Adrenal gland (tissue), 9 donors: ENCODE measurements at regions not wholly inside any gene's neighbourhood (a gene's known extent, or its start where the extent isn't known, plus 50 kb on each side); places are given as distances from the start of the nearest gene placed in this dataset.
"Not testable (repeated sequence)": the region's sequence is repeated elsewhere in the genome, so short reads cannot be mapped to it uniquely, and the experiment has no call there.

ENCODE experiments used
- DNase-seq, 7 donors: peaks; one replicate each; pipeline ENCODE4 v3.0.0-alpha.2; 2019 to 2020
- H3K27ac ChIP-seq, 5 donors: fragments of 200-600 bp; sonication (generic) in 4 of 5; 1 replicate in 3 of 5; 2 replicates in 2 of 5; pipeline versions ENCODE4 v1.5.1 to v1.8.0; 2016 to 2020; ENCODE audit warnings: mild to moderate bottlenecking in 1 of 5
- H3K27me3 ChIP-seq: fragments of 200-600 bp; 2 replicates; pipeline ENCODE4 v1.8.0; 2021
- H3K36me3 ChIP-seq, 2 donors: fragments of 200-600 bp; replicated peaks in 1 of 2; 1 replicate in 1 of 2; 2 replicates in 1 of 2; pipeline versions ENCODE4 v1.5.1 to v1.8.0; 2018 to 2022
- H3K4me1 ChIP-seq, 2 donors: fragments of 200-600 bp; replicated peaks in 1 of 2; 1 replicate in 1 of 2; 2 replicates in 1 of 2; pipeline versions ENCODE4 v1.5.1 to v1.8.0; 2018 to 2021
- H3K4me3 ChIP-seq, 4 donors: fragments of 200-600 bp; sonication (generic) in 3 of 4; one replicate each; pipeline ENCODE4 v1.5.1; 2016 to 2018
- H3K9me3 ChIP-seq, 3 donors: fragments of 200-600 bp; sonication (generic) in 1 of 3; replicated peaks in 1 of 3; 1 replicate in 2 of 3; 2 replicates in 1 of 3; pipeline versions ENCODE4 v1.5.1 to v1.8.0; 2016 to 2021
- POLR2A ChIP-seq, 2 donors: fragments of 450-650 bp; IDR thresholded peaks; one replicate each; pipeline ENCODE4 v1.6.1; 2017; ENCODE audit warnings: antibody characterized with exemption in 2 of 2, mild to moderate bottlenecking in 2 of 2, moderate library complexity in 1 of 2
- WGBS, 4 donors: extraction: QIAGEN DNeasy Blood & Tissue Kit in 2 of 4; methylation state at CpG; one replicate each; pipeline versions ENCODE4 v1.1.5 to v1.1.7; 2013 to 2017; 5-methylcytosine and 5-hydroxymethylcytosine counted together
- intact Hi-C, 2 donors: fragments of 100-400 bp; cut with DNase I; formaldehyde crosslinking; loops; one replicate each; pipeline versions ENCODE4 v1.14.1 to v1.15.0; 2022 to 2023
- TF ChIP-seq, protein P1 (sequence below), 6 experiments: fragments of 450-650 bp in 4 of 6; fragments of 200-600 bp in 2 of 6; sonication (generic) in 1 of 6; IDR thresholded peaks; 1 replicate in 5 of 6; 2 replicates in 1 of 6; pipeline versions ENCODE4 v1.5.1 to v1.8.0; 2016 to 2021; ENCODE audit warnings: antibody characterized with exemption in 6 of 6, mild to moderate bottlenecking in 2 of 6, moderate library complexity in 1 of 6
- donor health status: healthy with polysubstance abuse.
- donor health status: Bipolar disorder and iron deficiency.
- donor health status: DM: yes; HTN: yes; CAD: no.
- donor health status: DM: no; HTN: no; CAD: no.
- donor health status: DM: no; HTN: no; CAD: no.

GRCh38 chr9:61666310-61666709, 476.5 kb downstream of the SPATA31A7 start:
- peak in 2 of 7 donors; percentile 11 to 30 for DNase-seq
- TF ChIP-seq POLR2A (IDR thresholded peaks at IDR 0.05) = no peak
- TF ChIP-seq, protein P1, sequence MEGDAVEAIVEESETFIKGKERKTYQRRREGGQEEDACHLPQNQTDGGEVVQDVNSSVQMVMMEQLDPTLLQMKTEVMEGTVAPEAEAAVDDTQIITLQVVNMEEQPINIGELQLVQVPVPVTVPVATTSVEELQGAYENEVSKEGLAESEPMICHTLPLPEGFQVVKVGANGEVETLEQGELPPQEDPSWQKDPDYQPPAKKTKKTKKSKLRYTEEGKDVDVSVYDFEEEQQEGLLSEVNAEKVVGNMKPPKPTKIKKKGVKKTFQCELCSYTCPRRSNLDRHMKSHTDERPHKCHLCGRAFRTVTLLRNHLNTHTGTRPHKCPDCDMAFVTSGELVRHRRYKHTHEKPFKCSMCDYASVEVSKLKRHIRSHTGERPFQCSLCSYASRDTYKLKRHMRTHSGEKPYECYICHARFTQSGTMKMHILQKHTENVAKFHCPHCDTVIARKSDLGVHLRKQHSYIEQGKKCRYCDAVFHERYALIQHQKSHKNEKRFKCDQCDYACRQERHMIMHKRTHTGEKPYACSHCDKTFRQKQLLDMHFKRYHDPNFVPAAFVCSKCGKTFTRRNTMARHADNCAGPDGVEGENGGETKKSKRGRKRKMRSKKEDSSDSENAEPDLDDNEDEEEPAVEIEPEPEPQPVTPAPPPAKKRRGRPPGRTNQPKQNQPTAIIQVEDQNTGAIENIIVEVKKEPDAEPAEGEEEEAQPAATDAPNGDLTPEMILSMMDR (IDR thresholded peaks at IDR 0.05) = no peak
- WGBS, 4 donors = 75 to 81% (median 79%) methylated on average over 15 of the region's 15 CpGs
- no peaks in the 10 kb centered on the region for H3K36me3 ChIP-seq
- H3K9me3 ChIP-seq = no peaks in the 10 kb centered on the region
- no peak overlapping the region for H3K4me3 ChIP-seq
- intact Hi-C loops = no loop called here
- H3K4me1 ChIP-seq = no peaks in the 10 kb centered on the region
- H3K27ac ChIP-seq = no peak overlapping the region
- H3K27me3 ChIP-seq = no peaks in the 10 kb centered on the region

DNA sequence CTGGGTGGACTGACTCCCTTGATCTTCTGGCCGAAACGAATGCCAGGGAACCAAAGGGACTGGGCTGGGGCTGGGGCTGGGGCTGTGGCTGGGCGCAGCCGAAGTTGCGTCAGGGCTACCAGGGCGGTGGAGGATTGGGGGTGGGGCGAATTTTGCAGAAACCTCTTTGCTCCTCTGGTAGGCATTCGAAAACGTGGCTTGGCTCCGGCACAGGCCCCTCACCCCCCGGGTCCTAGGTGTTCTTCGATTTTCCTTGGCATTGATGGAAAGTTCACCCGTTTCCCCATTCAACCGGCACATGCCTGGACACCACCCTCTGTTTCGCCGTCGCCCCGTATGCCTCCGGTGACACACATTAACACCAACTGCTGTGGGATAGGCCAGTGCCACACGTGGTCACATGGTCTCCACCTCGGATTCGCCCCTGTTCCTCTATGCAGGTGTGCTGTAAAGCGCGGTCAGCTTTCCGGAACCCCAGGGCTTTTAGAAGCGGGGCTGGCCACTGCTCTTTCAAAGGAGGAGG, 477.1 kb downstream of the SPATA31A7 start:
- WGBS, 4 donors = 78 to 79% (median 78%) methylated on average over 21 to 26 of the region's 26 CpGs

DNA sequence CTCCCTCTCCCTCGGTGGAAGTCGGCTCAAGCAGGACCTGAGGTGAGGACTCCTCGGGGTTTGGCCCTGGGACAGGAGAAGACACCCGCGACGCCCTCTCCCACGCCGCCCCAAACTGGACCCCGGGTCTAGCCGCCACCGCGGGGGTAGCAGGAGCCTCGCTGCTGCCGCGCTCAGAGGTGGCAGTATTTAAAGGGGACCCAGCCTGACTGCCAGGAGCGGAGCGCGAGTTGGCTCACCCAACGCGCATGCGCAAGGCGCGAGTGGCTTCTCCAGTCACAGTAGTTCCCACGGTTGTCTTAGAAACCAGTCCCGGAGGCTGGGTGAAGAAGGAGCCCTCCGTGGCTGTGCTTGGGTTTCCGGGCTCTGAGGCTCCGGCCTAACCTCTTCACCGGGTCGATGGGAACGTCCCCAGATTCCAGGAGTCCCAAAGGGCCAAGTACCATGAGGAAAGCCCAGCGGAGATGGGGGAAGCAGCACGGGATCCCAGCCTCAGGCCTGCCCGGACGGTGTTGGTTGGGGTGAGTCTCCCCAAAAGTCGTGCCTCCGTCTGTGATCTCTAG, 477.8 kb downstream of the SPATA31A7 start:
- Histone ChIP-seq H3K27ac (no peak overlapping the region), H3K36me3 (no peaks in the 10 kb centered on the region), H3K27me3 (no peaks in the 10 kb centered on the region), H3K4me1 (no peaks in the 10 kb centered on the region), H3K4me3 (no peak overlapping the region), H3K9me3 (no peaks in the 10 kb centered on the region)
- no peak for TF ChIP-seq POLR2A (IDR thresholded peaks at IDR 0.05)
- TF ChIP-seq, protein P1 (IDR thresholded peaks at IDR 0.05) = no peak
- intact Hi-C loops = no loop called here
- DNase-seq = peak in 2 of 7 donors; percentile 8 to 11
- WGBS, 4 donors = 83 to 88% (median 85%) methylated on average over 28 to 37 of the region's 37 CpGs

More for the DNA sequence above, 477.1 kb downstream of the SPATA31A7 start:
- intact Hi-C loops = no loop called here
- TF ChIP-seq POLR2A (IDR thresholded peaks at IDR 0.05) = no peak
- TF ChIP-seq, protein P1 (IDR thresholded peaks at IDR 0.05) = no peak
- Histone ChIP-seq H3K4me3 (no peak overlapping the region), H3K9me3 (no peaks in the 10 kb centered on the region), H3K4me1 (no peaks in the 10 kb centered on the region), H3K36me3 (no peaks in the 10 kb centered on the region), H3K27ac (no peak overlapping the region), H3K27me3 (no peaks in the 10 kb centered on the region)
- DNase-seq = peak in 2 of 7 donors; percentile 6 to 11

GRCh38 chr9:61668201-61668600, 478.4 kb downstream of the SPATA31A7 start:
- H3K27me3 ChIP-seq, H3K4me1 ChIP-seq, H3K27ac ChIP-seq, intact Hi-C loops, H3K36me3 ChIP-seq, H3K4me3 ChIP-seq, H3K9me3 ChIP-seq: not testable (repeated sequence)
- peak in 1 of 7 donors; percentile 12 for DNase-seq
- WGBS, 4 donors = 70 to 76% (median 73%) methylated on average over 18 of the region's 18 CpGs

GRCh38 chr9:61668846-61669245, 479.0 kb downstream of the SPATA31A7 start:
- no peaks in the 10 kb centered on the region for H3K36me3 ChIP-seq
- no peaks in the 10 kb centered on the region for H3K27me3 ChIP-seq
- WGBS, 4 donors = 66 to 80% (median 77%) methylated on average over 12 to 14 of the region's 14 CpGs
- TF ChIP-seq, protein P1 (IDR thresholded peaks at IDR 0.05) = no peak
- TF ChIP-seq POLR2A (IDR thresholded peaks at IDR 0.05) = no peak
- no peak overlapping the region for H3K27ac ChIP-seq
- H3K4me3 ChIP-seq = no peak overlapping the region
- no peaks in the 10 kb centered on the region for H3K9me3 ChIP-seq
- intact Hi-C loops = no loop called here
- no peaks in the 10 kb centered on the region for H3K4me1 ChIP-seq
- DNase-seq = peak in 1 of 7 donors; percentile 11
